ENCODE measurements at regions not wholly inside any gene's neighbourhood (a gene's known extent, or its start where the extent isn't known, plus 50 kb on each side); places are given as distances from the start of the nearest gene placed in this dataset.

DNA sequence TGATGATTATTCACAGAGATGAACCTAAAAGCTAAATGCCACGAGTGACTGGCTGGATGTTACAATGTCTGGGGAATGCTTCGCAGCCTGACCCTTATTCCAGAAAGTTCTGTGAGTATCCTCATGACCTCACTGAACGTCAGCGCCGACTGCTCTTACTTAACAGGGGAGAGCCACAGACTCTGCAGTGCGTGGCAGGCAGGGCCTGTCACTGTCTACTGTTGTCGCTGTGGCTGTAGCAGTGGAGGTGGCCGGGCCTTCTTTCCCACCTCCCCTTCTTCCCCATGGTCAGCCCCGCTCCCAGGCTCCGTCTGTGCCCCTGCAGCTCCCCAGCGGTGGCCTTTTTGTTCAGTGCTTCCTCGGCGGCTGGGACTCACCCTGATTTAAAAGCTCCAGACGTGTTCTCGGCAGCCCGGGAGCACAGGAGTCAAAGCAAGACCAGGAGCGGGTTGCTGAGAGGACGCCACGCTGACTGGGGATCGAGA lies 52.2 kb upstream of the TARBP1 start:
- H4K20me1 ChIP-seq (replicated peaks in 1 of 2; ENCODE audit: control insufficient read depth in 1 of 2, insufficient read depth in 2 of 2, low read length in 2 of 2): no peaks in the 10 kb centered on the region
- no peak overlapping the region for H4K5ac ChIP-seq (ENCODE audit: insufficient read length, low read depth, low read length)
- H4K91ac ChIP-seq (replicated peaks; ENCODE audit: insufficient read length, low read length): peak overlapping the region; percentile 38
- H3K18ac ChIP-seq (ENCODE audit: extremely low read depth, low read length): peak overlapping the region; percentile 40
- no peak overlapping the region; a peak in 1 of 7 replicates for H3K9ac ChIP-seq (replicated peaks in 1 of 4; ENCODE audit: extremely low read depth in 1 of 4, low read depth in 3 of 4, low read length in 3 of 4)
- H3K27ac ChIP-seq (ENCODE audit: low read depth, low read length): no peak overlapping the region; the same call in 1 of the 2 replicates
- FAIRE-seq: no peak
- TF ChIP-seq E2F6 (IDR thresholded peaks at IDR 0.05) (no peak), SUZ12 (IDR thresholded peaks at IDR 0.05; ENCODE audit: low read length) (no peak), SAP30 (IDR thresholded peaks at IDR 0.05; ENCODE audit: insufficient read depth, insufficient replicate concordance, low read length) (no peak), ASH2L (IDR thresholded peaks at IDR 0.05; ENCODE audit: low read length) (no peak), KDM5A (IDR thresholded peaks at IDR 0.05; ENCODE audit: low read length) (no peak), BACH1 (IDR thresholded peaks at IDR 0.05; ENCODE audit: low read length) (no peak)
- TF ChIP-seq, protein P1, sequence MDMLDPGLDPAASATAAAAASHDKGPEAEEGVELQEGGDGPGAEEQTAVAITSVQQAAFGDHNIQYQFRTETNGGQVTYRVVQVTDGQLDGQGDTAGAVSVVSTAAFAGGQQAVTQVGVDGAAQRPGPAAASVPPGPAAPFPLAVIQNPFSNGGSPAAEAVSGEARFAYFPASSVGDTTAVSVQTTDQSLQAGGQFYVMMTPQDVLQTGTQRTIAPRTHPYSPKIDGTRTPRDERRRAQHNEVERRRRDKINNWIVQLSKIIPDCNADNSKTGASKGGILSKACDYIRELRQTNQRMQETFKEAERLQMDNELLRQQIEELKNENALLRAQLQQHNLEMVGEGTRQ (IDR thresholded peaks at IDR 0.05; ENCODE audit: low read length): no peak
- TF ChIP-seq, protein P2, sequence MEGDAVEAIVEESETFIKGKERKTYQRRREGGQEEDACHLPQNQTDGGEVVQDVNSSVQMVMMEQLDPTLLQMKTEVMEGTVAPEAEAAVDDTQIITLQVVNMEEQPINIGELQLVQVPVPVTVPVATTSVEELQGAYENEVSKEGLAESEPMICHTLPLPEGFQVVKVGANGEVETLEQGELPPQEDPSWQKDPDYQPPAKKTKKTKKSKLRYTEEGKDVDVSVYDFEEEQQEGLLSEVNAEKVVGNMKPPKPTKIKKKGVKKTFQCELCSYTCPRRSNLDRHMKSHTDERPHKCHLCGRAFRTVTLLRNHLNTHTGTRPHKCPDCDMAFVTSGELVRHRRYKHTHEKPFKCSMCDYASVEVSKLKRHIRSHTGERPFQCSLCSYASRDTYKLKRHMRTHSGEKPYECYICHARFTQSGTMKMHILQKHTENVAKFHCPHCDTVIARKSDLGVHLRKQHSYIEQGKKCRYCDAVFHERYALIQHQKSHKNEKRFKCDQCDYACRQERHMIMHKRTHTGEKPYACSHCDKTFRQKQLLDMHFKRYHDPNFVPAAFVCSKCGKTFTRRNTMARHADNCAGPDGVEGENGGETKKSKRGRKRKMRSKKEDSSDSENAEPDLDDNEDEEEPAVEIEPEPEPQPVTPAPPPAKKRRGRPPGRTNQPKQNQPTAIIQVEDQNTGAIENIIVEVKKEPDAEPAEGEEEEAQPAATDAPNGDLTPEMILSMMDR (IDR thresholded peaks at IDR 0.05; ENCODE audit: control extremely low read depth in 1 of 3, insufficient read depth in 1 of 3, low read depth in 1 of 3, low read length in 3 of 3): no peak
- no peak overlapping the region for H2BK5ac ChIP-seq (ENCODE audit: low read depth, low read length)
- peaks cover 2% of the 10 kb centered on the region; the same call in 1 of the 2 replicates for H3K23me2 ChIP-seq (ENCODE audit: low read depth, low read length)
- no peaks in the 10 kb centered on the region for H3K36me3 ChIP-seq (ENCODE audit: control insufficient read depth in 2 of 4, insufficient read depth in 4 of 4, low read length in 3 of 4)
- no peak overlapping the region for H2AK5ac ChIP-seq (ENCODE audit: low read depth, low read length)
- H2BK15ac ChIP-seq (ENCODE audit: low read length): no peak overlapping the region
- DNase-seq (ENCODE audit: low read depth in 1 of 2, low spot score in 2 of 2): peak in 1 of 2 experiments; percentile 57
- WGBS, 2 experiments (ENCODE audit: extremely low coverage in 1 of 2, insufficient coverage in 1 of 2, insufficient read length in 1 of 2, insufficient replicate concordance in 2 of 2, low coverage in 1 of 2, low lambda C conversion rate in 2 of 2, missing lambda C conversion rate in 1 of 2): 66% methylated on average over 20 of the region's 20 CpGs; no CpG with 5 or more reads in 1 of the 2 experiments
- no peak overlapping the region for H2BK20ac ChIP-seq (ENCODE audit: low read length)
- H3K23ac ChIP-seq (ENCODE audit: insufficient read length): no peak overlapping the region
- H4K8ac ChIP-seq (ENCODE audit: extremely low read depth, insufficient read depth, low read length): peak overlapping the region; percentile 62; the same call in 1 of the 2 replicates
- no peak overlapping the region for H3K4ac ChIP-seq (replicated peaks; ENCODE audit: insufficient read length, low read depth, low read length)
- no peak overlapping the region for H3K4me3 ChIP-seq (ENCODE audit: extremely low read depth in 1 of 4, insufficient read depth in 2 of 4, low read depth in 3 of 4, low read length in 4 of 4)
- H3K9me3 ChIP-seq (ENCODE audit: insufficient read depth in 2 of 2, low read depth in 1 of 2, low read length in 1 of 2): no peaks in the 10 kb centered on the region
- no peak overlapping the region for H2BK120ac ChIP-seq (replicated peaks; ENCODE audit: low read depth, low read length)
- peak overlapping the region; percentile 45 for H2BK12ac ChIP-seq (ENCODE audit: low read depth, low read length)
- peak overlapping the region; percentile 97 for H2AFZ ChIP-seq (ENCODE audit: low read length)
- H3K4me1 ChIP-seq (replicated peaks in 1 of 4; ENCODE audit: control insufficient read depth in 3 of 4, insufficient read depth in 4 of 4, low read length in 3 of 4): peaks cover 0 to 7% (median 5%) of the 10 kb centered on the region in 4 experiments; a peak in 6 of 7 replicates
- H3K4me2 ChIP-seq (ENCODE audit: insufficient read depth in 1 of 2, low read depth in 2 of 2, low read length in 2 of 2): no peak overlapping the region; a peak in 1 of 4 replicates
- H3K56ac ChIP-seq (replicated peaks; ENCODE audit: insufficient read length, low read depth, low read length): no peak overlapping the region
- no peaks in the 10 kb centered on the region for H3K79me2 ChIP-seq (ENCODE audit: control insufficient read depth in 1 of 2, insufficient read depth in 2 of 2, low read length in 2 of 2)
- no peak overlapping the region for H3K14ac ChIP-seq (ENCODE audit: insufficient read length)
- ChIA-PET POLR2A (ENCODE audit: partially characterized antibody) (interaction anchor here (0.6 to 1.8 kb wide), 6 partner anchors 8 to 79 kb away, joined by 3 to 5 read pairs (median 3); partner anchors contain the start of gene IRF2BP2), CTCF (ENCODE audit: partially characterized antibody) (interaction anchor here (0.7 to 1.2 kb wide), 2 partner anchors 30 to 44 kb away, joined by 4 to 6 read pairs; no protein-coding TSS in a partner anchor)
- H3K79me1 ChIP-seq (ENCODE audit: low read depth, low read length): no peaks in the 10 kb centered on the region
- H3K27me3 ChIP-seq (replicated peaks in 1 of 4; ENCODE audit: control insufficient read depth in 3 of 4, extremely low read depth in 1 of 4, insufficient read depth in 3 of 4, low read length in 3 of 4): no peaks in the 10 kb centered on the region

All from H1 (cell line).